ENCODE measurements at regions not wholly inside any gene's neighbourhood (a gene's known extent, or its start where the extent isn't known, plus 50 kb on each side); places are given as distances from the start of the nearest gene placed in this dataset.
"Not testable (repeated sequence)": the region's sequence is repeated elsewhere in the genome, so short reads cannot be mapped to it uniquely, and the experiment has no call there.

DNA sequence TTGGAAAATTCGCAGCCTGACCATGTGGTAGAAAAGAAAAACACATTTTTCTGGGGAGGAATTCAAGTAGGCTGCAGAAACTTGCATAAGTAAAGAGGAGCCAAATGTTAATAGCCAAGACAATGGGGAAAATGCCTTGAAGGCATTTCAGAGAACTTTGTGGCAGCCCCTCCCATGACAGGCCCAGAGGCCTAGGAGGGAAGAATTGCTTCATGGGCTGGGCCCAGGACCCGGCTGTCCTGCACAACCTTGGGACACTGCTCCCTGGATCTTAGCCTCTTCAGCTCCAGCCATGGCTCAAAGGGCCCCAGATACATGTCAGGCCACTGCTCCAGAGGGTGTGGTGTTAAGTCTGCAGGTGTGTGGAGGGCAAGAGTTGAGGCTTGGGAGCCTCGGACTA is 158.6 kb downstream of the OSTF1 start:
- Histone ChIP-seq H3K4me3 (ENCODE audit: low read depth, low read length) (no peak overlapping the region), H3K27me3 (ENCODE audit: insufficient read depth, low read depth, severe bottlenecking) (no peaks in the 10 kb centered on the region), H3K27ac (no peak overlapping the region), H3K9me3 (ENCODE audit: severe bottlenecking) (peaks cover 6% of the 10 kb centered on the region), H3K36me3 (no peaks in the 10 kb centered on the region)
- TF ChIP-seq, protein P1, sequence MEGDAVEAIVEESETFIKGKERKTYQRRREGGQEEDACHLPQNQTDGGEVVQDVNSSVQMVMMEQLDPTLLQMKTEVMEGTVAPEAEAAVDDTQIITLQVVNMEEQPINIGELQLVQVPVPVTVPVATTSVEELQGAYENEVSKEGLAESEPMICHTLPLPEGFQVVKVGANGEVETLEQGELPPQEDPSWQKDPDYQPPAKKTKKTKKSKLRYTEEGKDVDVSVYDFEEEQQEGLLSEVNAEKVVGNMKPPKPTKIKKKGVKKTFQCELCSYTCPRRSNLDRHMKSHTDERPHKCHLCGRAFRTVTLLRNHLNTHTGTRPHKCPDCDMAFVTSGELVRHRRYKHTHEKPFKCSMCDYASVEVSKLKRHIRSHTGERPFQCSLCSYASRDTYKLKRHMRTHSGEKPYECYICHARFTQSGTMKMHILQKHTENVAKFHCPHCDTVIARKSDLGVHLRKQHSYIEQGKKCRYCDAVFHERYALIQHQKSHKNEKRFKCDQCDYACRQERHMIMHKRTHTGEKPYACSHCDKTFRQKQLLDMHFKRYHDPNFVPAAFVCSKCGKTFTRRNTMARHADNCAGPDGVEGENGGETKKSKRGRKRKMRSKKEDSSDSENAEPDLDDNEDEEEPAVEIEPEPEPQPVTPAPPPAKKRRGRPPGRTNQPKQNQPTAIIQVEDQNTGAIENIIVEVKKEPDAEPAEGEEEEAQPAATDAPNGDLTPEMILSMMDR (IDR thresholded peaks at IDR 0.05; ENCODE audit: low read depth, low read length), result no peak
- DNase-seq, result no peak

DNA sequence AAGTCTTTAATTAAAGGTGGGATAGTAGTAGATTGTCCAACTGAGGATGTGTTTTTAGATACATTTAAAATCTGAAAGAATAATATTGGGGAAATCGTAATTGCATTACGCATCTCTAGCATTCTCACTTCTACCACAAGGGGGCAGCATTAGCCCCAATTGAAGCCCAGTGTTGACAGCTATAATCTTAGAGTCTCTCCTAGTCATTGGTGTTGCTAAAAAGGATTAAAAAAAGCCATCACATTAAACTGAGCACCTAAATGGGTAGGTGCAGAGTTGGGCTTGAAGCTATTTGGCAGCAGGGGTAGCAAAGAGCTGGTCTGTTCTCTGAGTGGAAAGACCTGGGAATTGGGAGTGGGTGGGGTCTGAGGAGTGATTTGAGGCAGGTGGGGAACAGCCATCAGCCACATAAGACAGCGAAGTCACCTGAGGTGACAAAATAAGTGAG is 177.2 kb downstream of the OSTF1 start:
- Histone ChIP-seq H3K9me3 (ENCODE audit: severe bottlenecking) (peaks cover 2% of the 10 kb centered on the region), H3K36me3 (no peaks in the 10 kb centered on the region), H3K27me3 (ENCODE audit: insufficient read depth, low read depth, severe bottlenecking) (no peaks in the 10 kb centered on the region), H3K4me3 (ENCODE audit: low read depth, low read length) (no peak overlapping the region), H3K27ac (no peak overlapping the region)
- peak; percentile 52 for DNase-seq
- TF ChIP-seq, protein P1 (IDR thresholded peaks at IDR 0.05; ENCODE audit: low read depth, low read length), result peak; percentile 65

DNA sequence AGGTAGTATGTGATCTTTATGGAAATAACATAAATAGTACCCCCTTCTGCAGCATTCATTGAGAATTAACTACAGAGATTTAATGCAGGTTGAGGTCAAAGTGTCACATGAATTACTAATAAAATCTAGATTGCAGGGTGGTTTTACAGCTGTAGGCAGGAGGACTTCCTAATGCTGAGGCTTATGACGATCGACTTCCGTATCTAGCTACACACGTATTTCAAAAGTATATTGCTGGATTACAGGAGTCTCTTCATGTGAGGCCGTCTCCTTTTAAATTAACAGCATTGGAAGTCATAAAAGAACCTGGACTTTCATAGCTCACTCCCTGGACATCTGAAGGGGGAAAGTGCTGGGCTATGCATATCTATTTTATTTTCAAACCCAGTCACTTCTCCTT is 180.9 kb downstream of the OSTF1 start:
- Histone ChIP-seq H3K27ac (no peak overlapping the region), H3K9me3 (ENCODE audit: severe bottlenecking) (no peaks in the 10 kb centered on the region), H3K36me3 (no peaks in the 10 kb centered on the region), H3K4me3 (ENCODE audit: low read depth, low read length) (no peak overlapping the region), H3K27me3 (ENCODE audit: insufficient read depth, low read depth, severe bottlenecking) (no peaks in the 10 kb centered on the region)
- TF ChIP-seq, protein P1 (IDR thresholded peaks at IDR 0.05; ENCODE audit: low read depth, low read length), result no peak
- no peak for DNase-seq

DNA sequence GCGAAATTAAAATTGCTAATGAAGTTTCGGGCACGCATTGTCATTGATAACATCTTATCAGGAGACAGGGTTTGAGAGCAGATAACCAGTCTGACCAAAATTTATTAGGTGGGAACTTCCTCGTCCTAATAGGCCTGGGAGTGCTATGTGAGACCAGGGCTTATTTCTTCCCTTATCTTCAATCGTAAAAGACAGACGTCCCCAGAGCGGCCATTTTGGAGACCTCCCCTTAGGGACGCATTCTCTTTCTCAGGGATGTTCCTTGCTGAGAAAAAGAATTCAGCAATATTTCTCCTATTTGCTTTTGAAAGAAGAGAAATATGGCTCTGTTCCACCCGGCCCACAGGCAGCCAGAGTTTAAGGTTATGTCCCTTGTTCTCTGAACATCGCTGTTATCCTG is 184.7 kb downstream of the OSTF1 start:
- H3K9me3 ChIP-seq (ENCODE audit: severe bottlenecking); H3K27ac ChIP-seq; H3K27me3 ChIP-seq (ENCODE audit: insufficient read depth, low read depth, severe bottlenecking); H3K4me3 ChIP-seq (ENCODE audit: low read depth, low read length); H3K36me3 ChIP-seq; DNase-seq: not testable (repeated sequence)

DNA sequence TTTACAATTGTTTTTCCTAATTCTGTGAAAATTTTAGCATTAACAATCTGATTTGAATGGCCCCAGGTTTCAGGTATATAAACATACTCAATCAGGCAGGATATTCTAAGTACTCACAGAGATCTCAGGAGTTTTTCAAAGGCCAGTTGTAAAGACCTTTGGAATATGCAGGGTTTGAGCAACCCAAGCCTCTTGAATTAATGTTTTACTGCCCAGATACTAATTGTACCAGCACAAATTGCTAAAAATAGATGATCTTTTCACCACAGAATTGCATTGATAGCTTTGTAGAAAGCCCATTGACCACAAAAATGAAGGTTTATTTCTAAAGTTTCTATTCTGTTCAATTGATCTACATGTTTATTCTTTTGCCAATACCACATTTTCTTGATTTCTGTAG is 186.5 kb downstream of the OSTF1 start:
- DNase-seq, result no peak
- TF ChIP-seq, protein P1 (IDR thresholded peaks at IDR 0.05; ENCODE audit: low read depth, low read length), result no peak
- Histone ChIP-seq H3K27ac (no peak overlapping the region), H3K27me3 (ENCODE audit: insufficient read depth, low read depth, severe bottlenecking) (no peaks in the 10 kb centered on the region), H3K9me3 (ENCODE audit: severe bottlenecking) (peaks cover 7% of the 10 kb centered on the region), H3K36me3 (no peaks in the 10 kb centered on the region), H3K4me3 (ENCODE audit: low read depth, low read length) (no peak overlapping the region)

DNA sequence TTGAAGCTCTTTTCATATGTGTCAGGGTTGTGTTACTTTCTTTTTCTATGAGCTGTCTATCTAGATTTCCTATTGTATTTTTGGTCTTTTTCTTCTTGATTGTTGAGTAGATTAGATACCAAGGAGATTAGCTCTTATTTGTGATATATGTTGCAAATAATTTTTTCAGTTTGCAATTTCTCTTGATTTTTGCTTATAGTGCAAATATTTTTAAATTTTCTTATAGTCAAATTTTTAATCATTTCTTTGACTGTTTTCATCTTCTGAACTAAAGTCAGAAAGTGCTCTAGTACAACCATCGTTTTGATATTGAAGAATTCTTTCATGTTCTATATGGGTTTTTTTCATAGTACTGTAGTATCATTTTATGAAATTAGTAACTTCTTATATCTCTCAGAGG is 193.7 kb downstream of the OSTF1 start:
- TF ChIP-seq, protein P1 (IDR thresholded peaks at IDR 0.05; ENCODE audit: low read depth, low read length), result no peak
- no peak for DNase-seq

More for the DNA sequence above, 193.7 kb downstream of the OSTF1 start:
- H3K4me3 ChIP-seq (ENCODE audit: low read depth, low read length), result no peak overlapping the region
- H3K27me3 ChIP-seq (ENCODE audit: insufficient read depth, low read depth, severe bottlenecking), result no peaks in the 10 kb centered on the region
- H3K9me3 ChIP-seq (ENCODE audit: severe bottlenecking), result peaks cover 7% of the 10 kb centered on the region
- no peaks in the 10 kb centered on the region for H3K36me3 ChIP-seq
- no peak overlapping the region for H3K27ac ChIP-seq
